ENCODE measurements at regions not wholly inside any gene's neighbourhood (a gene's known extent, or its start where the extent isn't known, plus 50 kb on each side); places are given as distances from the start of the nearest gene placed in this dataset.

GRCh38 chr17:65365169-65365568 is 196.3 kb downstream of the AXIN2 start:
- no peak for DNase-seq (ENCODE audit: low spot score)

GRCh38 chr17:65364438-65364837 is 197.0 kb downstream of the AXIN2 start:
- DNase-seq (ENCODE audit: low spot score): no peak

- DNase-seq (ENCODE audit: low spot score): no peak
Measured at GRCh38 chr17:65362826-65363225, 198.6 kb downstream of the AXIN2 start.

GRCh38 chr17:65360961-65361552 is 200.4 kb downstream of the AXIN2 start:
- no peak for DNase-seq (ENCODE audit: low spot score)

GRCh38 chr17:65359016-65359415 is 202.4 kb downstream of the AXIN2 start:
- DNase-seq (ENCODE audit: low spot score): no peak

GRCh38 chr17:65356536-65356935 is 204.9 kb downstream of the AXIN2 start:
- DNase-seq (ENCODE audit: low spot score): no peak

GRCh38 chr17:65355246-65355645 is 206.2 kb downstream of the AXIN2 start:
- no peak for DNase-seq (ENCODE audit: low spot score)

- DNase-seq (ENCODE audit: low spot score): no peak
Measured at GRCh38 chr17:65349916-65350315, 211.5 kb downstream of the AXIN2 start.

- DNase-seq (ENCODE audit: low spot score): no peak
Measured at GRCh38 chr17:65346166-65346565, 209.0 kb downstream of the RGS9 start.

GRCh38 chr17:65345261-65346005 is 208.3 kb downstream of the RGS9 start:
- DNase-seq (ENCODE audit: low spot score): no peak

- no peak for DNase-seq (ENCODE audit: low spot score)
Measured at GRCh38 chr17:65340401-65340800, 203.2 kb downstream of the RGS9 start.

GRCh38 chr17:65334406-65334805 is 197.2 kb downstream of the RGS9 start:
- no peak for DNase-seq (ENCODE audit: low spot score)

GRCh38 chr17:65332779-65333178 is 195.6 kb downstream of the RGS9 start:
- DNase-seq (ENCODE audit: low spot score): no peak

GRCh38 chr17:65332375-65332774 is 195.2 kb downstream of the RGS9 start:
- no peak for DNase-seq (ENCODE audit: low spot score)

GRCh38 chr17:65328567-65328966 is 191.4 kb downstream of the RGS9 start:
- DNase-seq (ENCODE audit: low spot score): no peak

GRCh38 chr17:65324611-65325342 is 187.6 kb downstream of the RGS9 start:
- no peak for DNase-seq (ENCODE audit: low spot score)

- no peak for DNase-seq (ENCODE audit: low spot score)
Measured at GRCh38 chr17:65323049-65323448, 185.9 kb downstream of the RGS9 start.

- DNase-seq (ENCODE audit: low spot score): no peak
Measured at GRCh38 chr17:65320820-65321219, 183.7 kb downstream of the RGS9 start.

- no peak for DNase-seq (ENCODE audit: low spot score)
Measured at GRCh38 chr17:65314212-65314611, 177.0 kb downstream of the RGS9 start.

- no peak for DNase-seq (ENCODE audit: low spot score)
Measured at GRCh38 chr17:65312718-65313377, 175.7 kb downstream of the RGS9 start.

- no peak for DNase-seq (ENCODE audit: low spot score)
Measured at GRCh38 chr17:65311261-65311660, 174.1 kb downstream of the RGS9 start.

GRCh38 chr17:65307961-65308316 is 170.8 kb downstream of the RGS9 start:
- no peak for DNase-seq (ENCODE audit: low spot score)
